H1 (cell line): ENCODE measurements at regions not wholly inside any gene's neighbourhood (a gene's known extent, or its start where the extent isn't known, plus 50 kb on each side); places are given as distances from the start of the nearest gene placed in this dataset.

Source experiments
- CTCF ChIA-PET: fragments of 300-600 bp; sonication (Branson Sonifier 250); formaldehyde crosslinking; loops from one replicate; lab custom pipeline; 2021; ENCODE audit not compliant: partially characterized antibody; lab: Charles Lee
- POLR2A ChIA-PET: fragments of 300-600 bp; sonication (Branson Sonifier 250); formaldehyde crosslinking; loops from one replicate; lab custom pipeline; 2021; ENCODE audit warnings: inconsistent platforms; ENCODE audit not compliant: partially characterized antibody; lab: Charles Lee
- DNase-seq, 2 experiments: peaks; one replicate each; pipeline versions ENCODE4 v3.0.0 to v3.0.0-alpha.2; 2010 to 2022; ENCODE audit warnings: low spot score in 2 of 2, low read depth in 1 of 2, mixed read lengths in 1 of 2
- FAIRE-seq: peaks from 2 replicates; lab custom pipeline; 2011; peaks lifted over from hg19 to GRCh38; lab: Jason Lieb, UNC
- H2AFZ ChIP-seq: 2 replicates; pipeline ENCODE4 v1.8.1; 2012; ENCODE audit warnings: low read length, inconsistent platforms
- H2AK5ac ChIP-seq: 2 replicates; pipeline ENCODE4 v1.6.1; 2013; ENCODE audit warnings: low read depth, low read length
- H2BK120ac ChIP-seq: replicated peaks from 2 replicates; pipeline ENCODE3; 2013; ENCODE audit warnings: low read depth, low read length, inconsistent platforms
- H2BK12ac ChIP-seq: 2 replicates; pipeline ENCODE4 v1.6.1; 2013; ENCODE audit warnings: low read depth, low read length
- H2BK15ac ChIP-seq: 2 replicates; pipeline ENCODE4 v1.6.1; 2013; ENCODE audit warnings: low read length
- H2BK20ac ChIP-seq: 2 replicates; pipeline ENCODE4 v1.6.1; 2013; ENCODE audit warnings: low read length
- H2BK5ac ChIP-seq: 2 replicates; pipeline ENCODE4 v1.6.1; 2013; ENCODE audit warnings: low read depth, low read length
- H3K14ac ChIP-seq: 2 replicates; pipeline ENCODE4 v1.6.1; 2013; ENCODE audit warnings: inconsistent platforms; ENCODE audit not compliant: insufficient read length
- H3K18ac ChIP-seq: 2 replicates; pipeline ENCODE4 v1.6.1; 2013; ENCODE audit warnings: low read length; ENCODE audit errors: extremely low read depth
- H3K23ac ChIP-seq: 2 replicates; pipeline ENCODE4 v1.6.1; 2013; ENCODE audit warnings: inconsistent platforms; ENCODE audit not compliant: insufficient read length
- H3K23me2 ChIP-seq: 2 replicates; pipeline ENCODE4 v1.6.1; 2013; ENCODE audit warnings: low read depth, low read length
- H3K27ac ChIP-seq: 2 replicates; pipeline ENCODE4 v1.6.1; 2011; ENCODE audit warnings: low read depth, low read length, inconsistent platforms
- H3K27me3 ChIP-seq, 4 experiments: replicated peaks in 1 of 4; 1 replicate in 1 of 4; 2 replicates in 3 of 4; pipeline versions ENCODE4 v1.6.1 to v1.8.1; 2011 to 2013; ENCODE audit warnings: low read length in 3 of 4, mild to moderate bottlenecking in 3 of 4, inconsistent platforms in 2 of 4, mixed read lengths in 2 of 4, moderate library complexity in 1 of 4; ENCODE audit not compliant: control insufficient read depth in 3 of 4, insufficient read depth in 3 of 4; ENCODE audit errors: extremely low read depth in 1 of 4
- H3K36me3 ChIP-seq, 4 experiments: 2 replicates each; pipeline versions ENCODE4 v1.6.1 to v1.8.1; 2011 to 2013; ENCODE audit warnings: mild to moderate bottlenecking in 4 of 4, low read length in 3 of 4, moderate library complexity in 2 of 4, control low read depth in 1 of 4, inconsistent platforms in 1 of 4; ENCODE audit not compliant: insufficient read depth in 4 of 4, control insufficient read depth in 2 of 4
- H3K4ac ChIP-seq: replicated peaks from 2 replicates; pipeline ENCODE3; 2013; ENCODE audit warnings: low read length, low read depth, mixed read lengths, inconsistent platforms; ENCODE audit not compliant: insufficient read length
- H3K4me1 ChIP-seq, 4 experiments: replicated peaks in 1 of 4; 1 replicate in 1 of 4; 2 replicates in 3 of 4; pipeline versions ENCODE4 v1.6.1 to v1.8.1; 2011 to 2013; ENCODE audit warnings: low read length in 3 of 4, inconsistent platforms in 2 of 4, mixed read lengths in 1 of 4; ENCODE audit not compliant: insufficient read depth in 4 of 4, control insufficient read depth in 3 of 4
- H3K4me2 ChIP-seq, 2 experiments: 2 replicates each; pipeline versions ENCODE4 v1.6.1 to v1.8.1; 2011 to 2013; ENCODE audit warnings: low read depth in 2 of 2, low read length in 2 of 2, control low read depth in 1 of 2, inconsistent platforms in 1 of 2, mild to moderate bottlenecking in 1 of 2; ENCODE audit not compliant: insufficient read depth in 1 of 2
- H3K4me3 ChIP-seq, 4 experiments: fragments of 200-600, 300-600 bp in 1 of 4; sonication (generic), shearing (Covaris generic), sonication (Bioruptor Twin) in 1 of 4; 2 replicates each; pipeline versions ENCODE4 v1.5.1 to v1.8.1; 2011 to 2016; ENCODE audit warnings: low read length in 4 of 4, low read depth in 3 of 4, control low read depth in 2 of 4, inconsistent platforms in 2 of 4, mild to moderate bottlenecking in 2 of 4, mixed read lengths in 1 of 4, moderate library complexity in 1 of 4; ENCODE audit not compliant: insufficient read depth in 2 of 4; ENCODE audit errors: extremely low read depth in 1 of 4
- H3K56ac ChIP-seq: replicated peaks from 2 replicates; pipeline ENCODE3; 2013; ENCODE audit warnings: low read depth, mild to moderate bottlenecking, mixed read lengths, low read length, inconsistent platforms; ENCODE audit not compliant: insufficient read length
- H3K79me1 ChIP-seq: 2 replicates; pipeline ENCODE4 v1.6.1; 2013; ENCODE audit warnings: low read depth, low read length, control low read depth
- H3K79me2 ChIP-seq, 2 experiments: 2 replicates each; pipeline versions ENCODE4 v1.6.1 to v1.8.1; 2012 to 2013; ENCODE audit warnings: low read length in 2 of 2, mild to moderate bottlenecking in 2 of 2, inconsistent platforms in 1 of 2; ENCODE audit not compliant: insufficient read depth in 2 of 2, control insufficient read depth in 1 of 2
- H3K9ac ChIP-seq, 4 experiments: replicated peaks in 1 of 4; 1 replicate in 1 of 4; 2 replicates in 3 of 4; pipeline versions ENCODE4 v1.6.1 to v1.8.1; 2011 to 2013; ENCODE audit warnings: low read depth in 3 of 4, low read length in 3 of 4, control low read depth in 2 of 4, mild to moderate bottlenecking in 2 of 4, moderate library complexity in 2 of 4, inconsistent platforms in 1 of 4; ENCODE audit errors: extremely low read depth in 1 of 4
- H3K9me3 ChIP-seq, 2 experiments: 2 replicates each; pipeline versions ENCODE4 v1.6.1 to v1.8.1; 2012 to 2013; ENCODE audit warnings: mild to moderate bottlenecking in 2 of 2, moderate library complexity in 2 of 2, control low read depth in 1 of 2, inconsistent platforms in 1 of 2, low read depth in 1 of 2, low read length in 1 of 2, mixed read lengths in 1 of 2; ENCODE audit not compliant: insufficient read depth in 2 of 2
- H4K20me1 ChIP-seq, 2 experiments: replicated peaks in 1 of 2; 2 replicates each; pipeline versions ENCODE3 to v1.8.1; 2011 to 2013; ENCODE audit warnings: inconsistent platforms in 2 of 2, low read length in 2 of 2, mild to moderate bottlenecking in 1 of 2; ENCODE audit not compliant: insufficient read depth in 2 of 2, control insufficient read depth in 1 of 2
- H4K5ac ChIP-seq: 2 replicates; pipeline ENCODE4 v1.6.1; 2013; ENCODE audit warnings: low read length, low read depth, mixed read lengths, inconsistent platforms; ENCODE audit not compliant: insufficient read length
- H4K8ac ChIP-seq: 2 replicates; pipeline ENCODE4 v1.8.0; 2013; ENCODE audit warnings: mild to moderate bottlenecking, moderate library complexity, low read length, inconsistent platforms; ENCODE audit not compliant: insufficient read depth; ENCODE audit errors: extremely low read depth
- H4K91ac ChIP-seq: replicated peaks from 2 replicates; pipeline ENCODE3; 2013; ENCODE audit warnings: low read length, mixed read lengths, inconsistent platforms; ENCODE audit not compliant: insufficient read length
- ATF2 ChIP-seq: IDR thresholded peaks from 2 replicates; pipeline ENCODE4 v1.6.1; 2012; ENCODE audit warnings: low read length, inconsistent platforms
- CBX5 ChIP-seq: fragments of 300-800, 300-1000 bp; sonication (generic); IDR thresholded peaks from 2 replicates; pipeline ENCODE4 v1.7.1; 2016; ENCODE audit warnings: antibody characterized with exemption, low read length, low read depth
- WGBS, 2 experiments: shearing (Covaris generic) in 1 of 2; methylation state at CpG; one replicate each; pipeline versions ENCODE4 v1.1.6 to v1.1.7; 2013 to 2015; ENCODE audit warnings: low lambda C conversion rate in 2 of 2, mixed read lengths in 2 of 2, inconsistent platforms in 1 of 2, low coverage in 1 of 2, missing lambda C conversion rate in 1 of 2; ENCODE audit not compliant: insufficient replicate concordance in 2 of 2, insufficient coverage in 1 of 2, insufficient read length in 1 of 2; ENCODE audit errors: extremely low coverage in 1 of 2, missing lambda C conversion rate in 1 of 2; 5-methylcytosine and 5-hydroxymethylcytosine counted together

- Histone ChIP-seq H2AK5ac (no peak overlapping the region), H3K4me3 (no peak overlapping the region), H3K23me2 (no peaks in the 10 kb centered on the region), H2BK20ac (no peak overlapping the region), H4K91ac (no peak overlapping the region), H4K20me1 (no peaks in the 10 kb centered on the region), H2AFZ (no peak overlapping the region), H3K56ac (no peak overlapping the region), H3K4ac (no peak overlapping the region), H2BK12ac (no peak overlapping the region), H3K4me1 (peaks cover 0 to 5% (median 3%) of the 10 kb centered on the region in 4 experiments; a peak in 2 of 7 replicates), H3K14ac (no peak overlapping the region), H3K9ac (no peak overlapping the region), H3K4me2 (no peak overlapping the region), H2BK120ac (no peak overlapping the region), H3K79me1 (no peaks in the 10 kb centered on the region), H3K9me3 (no peaks in the 10 kb centered on the region), H3K36me3 (no peaks in the 10 kb centered on the region), H4K5ac (no peak overlapping the region), H3K27me3 (peaks cover 0 to 1% (median 0%) of the 10 kb centered on the region in 4 experiments; a peak in 1 of 7 replicates), H3K79me2 (no peaks in the 10 kb centered on the region), H4K8ac (no peak overlapping the region), H3K27ac (no peak overlapping the region), H3K23ac (no peak overlapping the region), H3K18ac (no peak overlapping the region), H2BK5ac (no peak overlapping the region), H2BK15ac (no peak overlapping the region)
- POLR2A ChIA-PET = no interaction called here
- no peak for FAIRE-seq
- WGBS, 2 experiments = 90% methylated on average over 5 of the region's 5 CpGs; no CpG with 5 or more reads in 1 of the 2 experiments
- DNase-seq = no peak
- CTCF ChIA-PET = no interaction called here
- TF ChIP-seq ATF2 = no peak
- TF ChIP-seq CBX5 = no peak
These were observed 172.3 kb downstream of the RNF152 start for GRCh38 chr18:61720496-61720895.
